Heart left ventricle (tissue), 16 donors: ENCODE measurements at regions not wholly inside any gene's neighbourhood (a gene's known extent, or its start where the extent isn't known, plus 50 kb on each side); places are given as distances from the start of the nearest gene placed in this dataset.

Experiments used
- ATAC-seq, 4 donors: fragments of 200-7000 bp; cut with Tn5 transposase; one replicate each; pipeline ENCODE4 v1.9.1; 2020 to 2022; ENCODE audit warnings: moderate library complexity in 4 of 4, mild to moderate bottlenecking in 3 of 4, moderate number of reproducible peaks in 1 of 4
- DNase-seq, 5 donors: peaks; one replicate each; pipeline ENCODE4 v3.0.0-alpha.2; 2020
- H3K27ac ChIP-seq, 12 donors: fragments of 200-600 bp; sonication (generic) in 4 of 12; one replicate each; pipeline versions ENCODE4 v1.5.0 to v1.8.0; 2016 to 2022; ENCODE audit warnings: mild to moderate bottlenecking in 2 of 12
- H3K27me3 ChIP-seq, 9 donors: fragments of 200-600 bp; sonication (generic) in 2 of 9; one replicate each; pipeline versions ENCODE4 v1.5.1 to v1.8.0; 2016 to 2022; ENCODE audit warnings: mild to moderate bottlenecking in 3 of 9
- H3K36me3 ChIP-seq, 9 donors: fragments of 200-600 bp; sonication (generic) in 2 of 9; one replicate each; pipeline versions ENCODE4 v1.5.0 to v1.8.0; 2018 to 2022; ENCODE audit warnings: mild to moderate bottlenecking in 2 of 9
- H3K4me1 ChIP-seq, 12 donors: fragments of 200-600 bp; sonication (generic) in 4 of 12; one replicate each; pipeline versions ENCODE4 v1.5.0 to v1.8.0; 2016 to 2022; ENCODE audit warnings: mild to moderate bottlenecking in 3 of 12
- H3K4me3 ChIP-seq, 12 donors: fragments of 200-600 bp; sonication (generic) in 4 of 12; one replicate each; pipeline versions ENCODE4 v1.5.0 to v1.8.0; 2017 to 2022; ENCODE audit warnings: mild to moderate bottlenecking in 9 of 12, moderate library complexity in 4 of 12
- H3K9me3 ChIP-seq, 12 donors: fragments of 200-600 bp; sonication (generic) in 4 of 12; one replicate each; pipeline versions ENCODE4 v1.5.0 to v1.8.0; 2016 to 2022; ENCODE audit warnings: mild to moderate bottlenecking in 1 of 12
- CTCF ChIP-seq, 12 donors: fragments of 200-600 bp; sonication (generic) in 4 of 12; IDR thresholded peaks; one replicate each; pipeline versions ENCODE4 v1.5.0 to v1.8.0; 2018 to 2022; ENCODE audit warnings: antibody characterized with exemption in 12 of 12, mild to moderate bottlenecking in 5 of 12
- POLR2A ChIP-seq, 2 donors: fragments of 450-650 bp; IDR thresholded peaks; one replicate each; pipeline ENCODE4 v1.6.1; 2017; ENCODE audit warnings: antibody characterized with exemption in 2 of 2, mild to moderate bottlenecking in 2 of 2, moderate library complexity in 2 of 2
- WGBS, 4 donors: extraction: QIAGEN DNeasy Blood & Tissue Kit in 2 of 4; methylation state at CpG; one replicate each; pipeline versions ENCODE4 v1.1.5 to v1.1.7; 2013 to 2018; 5-methylcytosine and 5-hydroxymethylcytosine counted together
- intact Hi-C, 10 donors: fragments of 100-400 bp; cut with DNase I; formaldehyde crosslinking; loops; one replicate each; pipeline versions ENCODE4 v1.11.1 to v1.14.2; 2022
- donor health status: ischemic (EF 13 %, LVEDD 7.1; RV severe dilation, severe dysfunction).
- donor health status: healthy with polysubstance abuse.
- donor health status: DM: no; HTN: yes; CAD: no.
- donor health status: DM: no; HTN: no; CAD: no.
- donor health status: ischemic (EF 25% LVEDD 6.9; RV normal size, moderate dysfunction).
- donor health status: ischemic (EF 25% LVEDD 5.7; RV mildly dilated, moderate dysfunction).
- donor health status: healthy.
- donor health status: DM: yes; HTN: yes; CAD: no.
- donor health status: ischemic (EF 35%, LVEDD 5.7; RV mildly dilated, moderate dysfunction).
- donor health status: nonischemic (EF 11% LVEDD 7.7; RV severe dilation, severe dysfunction).
- donor health status: DM: yes; HTN: yes; CAD: no.
- donor health status: PGD.
- donor health status: ischemic (EF 29% LVEDD 5.4; RV normal size, mild dysfunction).
- donor health status: nonischemic (EF 23%, LVEDD 6.1; RV moderate dilation, normal function).

DNA sequence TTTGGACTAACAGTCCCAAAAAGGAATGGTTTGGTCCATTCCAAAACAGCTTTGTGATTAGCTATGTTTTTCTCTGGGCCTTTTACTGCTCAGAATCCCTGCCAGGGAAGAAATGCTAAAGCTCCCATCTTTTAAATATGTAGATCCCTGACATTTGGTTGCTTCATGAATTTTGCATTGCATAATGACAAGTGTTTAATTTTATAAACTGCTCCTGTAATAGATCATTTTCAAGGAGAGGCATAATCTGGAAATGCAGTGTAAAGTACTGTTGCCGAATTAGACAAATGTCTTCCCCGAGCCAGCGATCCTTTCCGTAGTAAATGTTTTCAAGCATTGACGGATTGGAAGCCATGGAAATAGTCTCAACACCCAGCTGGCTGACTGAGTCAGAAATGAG is 291.3 kb upstream of the PRKD1 start:
- H3K4me3 ChIP-seq: no peak overlapping the region
- 92 to 95% (median 95%) methylated on average over 5 of the region's 5 CpGs for WGBS, 4 donors
- ATAC-seq: no peak
- H3K36me3 ChIP-seq: no peaks in the 10 kb centered on the region
- peaks cover 0 to 22% (median 13%) of the 10 kb centered on the region in 12 donors for H3K4me1 ChIP-seq
- TF ChIP-seq POLR2A (IDR thresholded peaks at IDR 0.05): no peak
- TF ChIP-seq CTCF (IDR thresholded peaks at IDR 0.05): no peak
- intact Hi-C loops: loop anchor here in 9 of 10 donors (5.0 to 10.0 kb wide), 5 partner anchors 214 to 1467 kb away; no protein-coding TSS in a partner anchor
- H3K27me3 ChIP-seq: peaks cover 0 to 5% (median 0%) of the 10 kb centered on the region in 9 donors
- no peaks in the 10 kb centered on the region for H3K9me3 ChIP-seq
- no peak for DNase-seq
- H3K27ac ChIP-seq: no peak overlapping the region

- no peak for TF ChIP-seq POLR2A (IDR thresholded peaks at IDR 0.05)
- TF ChIP-seq CTCF (IDR thresholded peaks at IDR 0.05): no peak
- WGBS, 4 donors: 53 to 62% (median 54%) methylated on average over 7 of the region's 7 CpGs
- Histone ChIP-seq H3K4me3 (no peak overlapping the region), H3K36me3 (no peaks in the 10 kb centered on the region), H3K27me3 (no peaks in the 10 kb centered on the region), H3K9me3 (no peaks in the 10 kb centered on the region), H3K27ac (no peak overlapping the region), H3K4me1 (peaks cover 0 to 33% (median 14%) of the 10 kb centered on the region in 12 donors)
- ATAC-seq: no peak
- intact Hi-C loops: no loop called here
- no peak for DNase-seq
Measured at GRCh38 chr14:30221546-30221945, 293.9 kb upstream of the PRKD1 start.

DNA sequence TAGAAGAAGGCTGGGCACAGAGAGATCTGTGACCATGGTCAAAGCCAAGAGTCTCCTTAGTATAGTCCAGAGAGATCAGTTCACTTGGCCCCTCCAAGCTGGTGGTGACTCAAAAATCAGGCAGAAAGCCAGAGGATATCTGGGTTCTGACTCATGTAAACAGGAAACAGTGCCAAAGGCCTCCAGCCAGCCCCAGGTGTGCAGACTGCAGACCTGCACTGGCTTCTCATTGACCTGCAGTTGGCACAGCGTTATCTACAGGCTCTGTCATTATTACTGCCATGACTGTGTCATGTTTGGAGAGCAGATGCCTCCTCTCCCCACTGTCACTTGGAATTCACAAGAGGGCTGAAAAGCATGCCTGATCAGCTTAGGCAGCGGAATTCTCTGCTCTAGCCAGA is 295.7 kb upstream of the PRKD1 start:
- Histone ChIP-seq H3K27me3 (no peaks in the 10 kb centered on the region), H3K4me1 (peaks cover 0 to 41% (median 14%) of the 10 kb centered on the region in 12 donors), H3K9me3 (no peaks in the 10 kb centered on the region), H3K27ac (peak overlapping the region in 2 of 12 donors; percentile 0 to 65), H3K4me3 (no peak overlapping the region), H3K36me3 (no peaks in the 10 kb centered on the region)
- TF ChIP-seq CTCF (IDR thresholded peaks at IDR 0.05) (no peak), POLR2A (IDR thresholded peaks at IDR 0.05) (no peak)
- WGBS, 4 donors: 41 to 57% (median 51%) methylated on average over 2 of the region's 2 CpGs
- peak; percentile 75 to 87 (median 83) for ATAC-seq
- peak; percentile 20 to 62 (median 45) for DNase-seq
- intact Hi-C loops: no loop called here

GRCh38 chr14:30223966-30224365 is 296.3 kb upstream of the PRKD1 start:
- peaks cover 0 to 41% (median 14%) of the 10 kb centered on the region in 12 donors for H3K4me1 ChIP-seq
- H3K27me3 ChIP-seq: no peaks in the 10 kb centered on the region
- WGBS, 4 donors: 81 to 88% (median 85%) methylated on average over 3 of the region's 3 CpGs
- TF ChIP-seq POLR2A (IDR thresholded peaks at IDR 0.05): no peak
- TF ChIP-seq CTCF (IDR thresholded peaks at IDR 0.05): no peak
- peak overlapping the region in 5 of 12 donors; percentile 2 to 65 (median 42) for H3K27ac ChIP-seq
- intact Hi-C loops: no loop called here
- DNase-seq: no peak
- no peaks in the 10 kb centered on the region for H3K36me3 ChIP-seq
- ATAC-seq: peak in 2 of 4 donors; percentile 21 to 25
- no peaks in the 10 kb centered on the region for H3K9me3 ChIP-seq
- H3K4me3 ChIP-seq: no peak overlapping the region
